Neural cell (in vitro differentiated cells): ENCODE measurements at regions not wholly inside any gene's neighbourhood (a gene's known extent, or its start where the extent isn't known, plus 50 kb on each side); places are given as distances from the start of the nearest gene placed in this dataset.
"Not testable (repeated sequence)": the region's sequence is repeated elsewhere in the genome, so short reads cannot be mapped to it uniquely, and the experiment has no call there.

Experiments
- H2AFZ ChIP-seq: fragments of 200-600, 300-800 bp; sonication (generic), shearing (Covaris generic); 2 replicates; pipeline ENCODE4 v1.6.0; 2014; ENCODE audit warnings: low read depth, mild to moderate bottlenecking, antibody characterized with exemption, low read length, moderate library complexity
- H3F3A ChIP-seq: fragments of 200-600 bp; shearing (Covaris generic); 2 replicates; pipeline ENCODE4 v1.6.1; 2016; ENCODE audit warnings: mild to moderate bottlenecking, moderate library complexity, mixed read lengths, antibody characterized with exemption, low read length; ENCODE audit not compliant: insufficient read depth, poor library complexity, severe bottlenecking
- H3K27ac ChIP-seq: fragments of 200-600, 300-800 bp; sonication (generic), shearing (Covaris generic); 2 replicates; pipeline ENCODE4 v1.5.1; 2014; ENCODE audit warnings: mild to moderate bottlenecking, low read length, moderate library complexity
- H3K27me3 ChIP-seq: fragments of 300-800, 200-600 bp; sonication (generic), shearing (Covaris generic); 2 replicates; pipeline ENCODE4 v1.6.0; 2014; ENCODE audit warnings: mild to moderate bottlenecking, low read depth, low read length, moderate library complexity; ENCODE audit not compliant: insufficient read depth
- H3K36me3 ChIP-seq: fragments of 300-800, 200-600 bp; sonication (generic), shearing (Covaris generic); 2 replicates; pipeline ENCODE4 v1.5.1; 2014; ENCODE audit warnings: mild to moderate bottlenecking, antibody characterized with exemption, low read length, moderate library complexity; ENCODE audit not compliant: insufficient read depth
- H3K4me2 ChIP-seq: fragments of 300-800, 200-600 bp; sonication (generic), shearing (Covaris generic); 2 replicates; pipeline ENCODE4 v1.6.0; 2014; ENCODE audit warnings: mild to moderate bottlenecking, low read length
- H3K4me3 ChIP-seq: fragments of 300-800, 200-600 bp; sonication (generic), shearing (Covaris generic); 2 replicates; pipeline ENCODE4 v1.5.1; 2014; ENCODE audit warnings: mild to moderate bottlenecking, low read length, moderate library complexity
- H3K79me2 ChIP-seq: fragments of 200-600 bp; shearing (Covaris generic); replicated peaks from 2 replicates; pipeline ENCODE4 v1.6.0; 2014; ENCODE audit warnings: mild to moderate bottlenecking, low read length, moderate library complexity; ENCODE audit not compliant: insufficient read depth
- H3K9ac ChIP-seq: fragments of 300-800, 200-600 bp; sonication (generic), shearing (Covaris generic); 2 replicates; pipeline ENCODE4 v1.6.1; 2016; ENCODE audit warnings: mild to moderate bottlenecking, low read length, mixed read lengths
- H3K9me2 ChIP-seq: fragments of 200-600 bp; shearing (Covaris generic); 2 replicates; pipeline ENCODE4 v1.6.1; 2016; ENCODE audit warnings: mild to moderate bottlenecking, low read length, mixed read lengths; ENCODE audit not compliant: insufficient read depth
- H3K9me3 ChIP-seq: fragments of 200-600, 300-800 bp; sonication (generic), shearing (Covaris generic); 2 replicates; pipeline ENCODE4 v1.6.1; 2016; ENCODE audit warnings: mild to moderate bottlenecking, mixed run types, low read length, moderate library complexity, mixed read lengths
- H4K20me1 ChIP-seq: fragments of 200-600 bp; shearing (Covaris generic); 2 replicates; pipeline ENCODE4 v1.6.1; 2016; ENCODE audit warnings: mild to moderate bottlenecking, mixed run types; ENCODE audit not compliant: insufficient read depth
- EP300 ChIP-seq: fragments of 450-650 bp; conservative IDR thresholded peaks from 2 replicates; pipeline ENCODE4 v1.6.1; 2014; ENCODE audit warnings: antibody characterized with exemption, mild to moderate bottlenecking, moderate library complexity; ENCODE audit not compliant: poor library complexity, severe bottlenecking
- EZH2 ChIP-seq: fragments of 200-600, 300-800 bp; shearing (Covaris generic), sonication (generic); IDR thresholded peaks from 2 replicates; pipeline ENCODE4 v1.6.1; 2014; ENCODE audit warnings: antibody characterized with exemption, low read length, borderline replicate concordance, mild to moderate bottlenecking; ENCODE audit not compliant: insufficient read depth, poor library complexity, severe bottlenecking
- MXI1 ChIP-seq: fragments of 450-650 bp; conservative IDR thresholded peaks from 2 replicates; pipeline ENCODE4 v1.6.1; 2014; ENCODE audit warnings: antibody characterized with exemption, mild to moderate bottlenecking; ENCODE audit not compliant: poor library complexity, severe bottlenecking
- POLR2AphosphoS5 ChIP-seq: IDR thresholded peaks from 2 replicates; pipeline ENCODE4 v1.6.1; 2012
- RAD21 ChIP-seq: fragments of 450-650 bp; conservative IDR thresholded peaks from 2 replicates; pipeline ENCODE4 v1.6.1; 2014; ENCODE audit warnings: antibody characterized with exemption, mild to moderate bottlenecking, moderate library complexity
- SMC3 ChIP-seq: fragments of 450-650 bp; conservative IDR thresholded peaks from 2 replicates; pipeline ENCODE4 v1.6.1; 2014; ENCODE audit warnings: antibody characterized with exemption, mild to moderate bottlenecking, moderate library complexity; ENCODE audit not compliant: poor library complexity
- TAF1 ChIP-seq: IDR thresholded peaks from 2 replicates; pipeline ENCODE4 v1.6.1; 2012; ENCODE audit warnings: low read depth
- TF ChIP-seq, protein P1 (sequence below): IDR thresholded peaks from 2 replicates; pipeline ENCODE4 v1.6.1; 2012; ENCODE audit warnings: borderline replicate concordance
- TF ChIP-seq, protein P2 (sequence below): fragments of 450-650 bp; IDR thresholded peaks from 2 replicates; pipeline ENCODE4 v1.5.1; 2014; ENCODE audit warnings: antibody characterized with exemption, mild to moderate bottlenecking, moderate library complexity; ENCODE audit not compliant: poor library complexity, severe bottlenecking

GRCh38 chr7:125823538-125823937 is 893.9 kb upstream of the POT1 start:
- H3K4me2 ChIP-seq = no peak overlapping the region
- no peaks in the 10 kb centered on the region for H4K20me1 ChIP-seq
- H2AFZ ChIP-seq = no peak overlapping the region
- H3K4me3 ChIP-seq = no peak overlapping the region
- H3K9me2 ChIP-seq = no peaks in the 10 kb centered on the region
- H3K9ac ChIP-seq = no peak overlapping the region
- no peaks in the 10 kb centered on the region for H3F3A ChIP-seq
- no peaks in the 10 kb centered on the region for H3K27me3 ChIP-seq
- no peaks in the 10 kb centered on the region for H3K79me2 ChIP-seq
- no peaks in the 10 kb centered on the region for H3K36me3 ChIP-seq
- H3K9me3 ChIP-seq = no peaks in the 10 kb centered on the region
- H3K27ac ChIP-seq = no peak overlapping the region
- TF ChIP-seq EP300 (no peak), POLR2AphosphoS5 (no peak), TAF1 (no peak), MXI1 (no peak), RAD21 (no peak)
- TF ChIP-seq, protein P1, sequence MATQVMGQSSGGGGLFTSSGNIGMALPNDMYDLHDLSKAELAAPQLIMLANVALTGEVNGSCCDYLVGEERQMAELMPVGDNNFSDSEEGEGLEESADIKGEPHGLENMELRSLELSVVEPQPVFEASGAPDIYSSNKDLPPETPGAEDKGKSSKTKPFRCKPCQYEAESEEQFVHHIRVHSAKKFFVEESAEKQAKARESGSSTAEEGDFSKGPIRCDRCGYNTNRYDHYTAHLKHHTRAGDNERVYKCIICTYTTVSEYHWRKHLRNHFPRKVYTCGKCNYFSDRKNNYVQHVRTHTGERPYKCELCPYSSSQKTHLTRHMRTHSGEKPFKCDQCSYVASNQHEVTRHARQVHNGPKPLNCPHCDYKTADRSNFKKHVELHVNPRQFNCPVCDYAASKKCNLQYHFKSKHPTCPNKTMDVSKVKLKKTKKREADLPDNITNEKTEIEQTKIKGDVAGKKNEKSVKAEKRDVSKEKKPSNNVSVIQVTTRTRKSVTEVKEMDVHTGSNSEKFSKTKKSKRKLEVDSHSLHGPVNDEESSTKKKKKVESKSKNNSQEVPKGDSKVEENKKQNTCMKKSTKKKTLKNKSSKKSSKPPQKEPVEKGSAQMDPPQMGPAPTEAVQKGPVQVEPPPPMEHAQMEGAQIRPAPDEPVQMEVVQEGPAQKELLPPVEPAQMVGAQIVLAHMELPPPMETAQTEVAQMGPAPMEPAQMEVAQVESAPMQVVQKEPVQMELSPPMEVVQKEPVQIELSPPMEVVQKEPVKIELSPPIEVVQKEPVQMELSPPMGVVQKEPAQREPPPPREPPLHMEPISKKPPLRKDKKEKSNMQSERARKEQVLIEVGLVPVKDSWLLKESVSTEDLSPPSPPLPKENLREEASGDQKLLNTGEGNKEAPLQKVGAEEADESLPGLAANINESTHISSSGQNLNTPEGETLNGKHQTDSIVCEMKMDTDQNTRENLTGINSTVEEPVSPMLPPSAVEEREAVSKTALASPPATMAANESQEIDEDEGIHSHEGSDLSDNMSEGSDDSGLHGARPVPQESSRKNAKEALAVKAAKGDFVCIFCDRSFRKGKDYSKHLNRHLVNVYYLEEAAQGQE = no peak

DNA sequence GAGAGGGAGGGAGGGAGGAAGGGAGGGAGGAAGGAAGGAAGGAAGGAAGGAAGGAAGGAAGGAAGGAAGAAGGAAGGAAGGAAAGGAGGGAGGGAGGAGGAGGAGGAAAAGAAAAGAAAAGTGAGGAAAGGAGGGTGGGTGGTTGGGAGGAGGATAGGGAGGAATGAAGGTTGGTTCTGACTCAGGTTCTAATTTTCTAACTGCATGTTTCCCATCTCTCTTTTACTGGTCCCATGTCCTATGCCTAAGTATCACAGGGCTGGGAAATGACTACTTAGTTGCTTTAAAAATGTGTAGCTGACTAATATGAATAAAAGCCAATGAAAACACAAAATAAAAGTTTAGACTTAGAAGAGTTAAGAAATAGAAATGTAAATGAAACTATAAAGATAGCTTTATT is 890.9 kb upstream of the POT1 start:
- H3K9me2 ChIP-seq = no peaks in the 10 kb centered on the region
- no peaks in the 10 kb centered on the region for H3K79me2 ChIP-seq
- H3K36me3 ChIP-seq = no peaks in the 10 kb centered on the region
- H2AFZ ChIP-seq = no peak overlapping the region
- no peak overlapping the region for H3K27ac ChIP-seq
- no peaks in the 10 kb centered on the region for H3K9me3 ChIP-seq
- no peaks in the 10 kb centered on the region for H4K20me1 ChIP-seq
- no peak overlapping the region for H3K9ac ChIP-seq
- no peak overlapping the region for H3K4me3 ChIP-seq
- no peaks in the 10 kb centered on the region for H3K27me3 ChIP-seq
- H3F3A ChIP-seq = no peaks in the 10 kb centered on the region
- TF ChIP-seq TAF1 (no peak), EP300 (no peak), POLR2AphosphoS5 (no peak), RAD21 (no peak), EZH2 (no peak), SMC3 (no peak)
- H3K4me2 ChIP-seq = no peak overlapping the region

- Histone ChIP-seq H4K20me1 (no peaks in the 10 kb centered on the region), H3F3A (no peaks in the 10 kb centered on the region), H3K9me2 (no peaks in the 10 kb centered on the region), H3K27me3 (no peaks in the 10 kb centered on the region), H3K9ac (no peak overlapping the region), H3K9me3 (no peaks in the 10 kb centered on the region), H3K79me2 (no peaks in the 10 kb centered on the region), H3K4me3 (no peak overlapping the region), H3K4me2 (no peak overlapping the region), H3K36me3 (no peaks in the 10 kb centered on the region), H2AFZ (no peak overlapping the region), H3K27ac (no peak overlapping the region)
- TF ChIP-seq POLR2AphosphoS5 (no peak), MXI1 (no peak), EP300 (no peak), RAD21 (no peak), TAF1 (no peak), EZH2 (no peak), SMC3 (no peak)
- TF ChIP-seq, protein P2, sequence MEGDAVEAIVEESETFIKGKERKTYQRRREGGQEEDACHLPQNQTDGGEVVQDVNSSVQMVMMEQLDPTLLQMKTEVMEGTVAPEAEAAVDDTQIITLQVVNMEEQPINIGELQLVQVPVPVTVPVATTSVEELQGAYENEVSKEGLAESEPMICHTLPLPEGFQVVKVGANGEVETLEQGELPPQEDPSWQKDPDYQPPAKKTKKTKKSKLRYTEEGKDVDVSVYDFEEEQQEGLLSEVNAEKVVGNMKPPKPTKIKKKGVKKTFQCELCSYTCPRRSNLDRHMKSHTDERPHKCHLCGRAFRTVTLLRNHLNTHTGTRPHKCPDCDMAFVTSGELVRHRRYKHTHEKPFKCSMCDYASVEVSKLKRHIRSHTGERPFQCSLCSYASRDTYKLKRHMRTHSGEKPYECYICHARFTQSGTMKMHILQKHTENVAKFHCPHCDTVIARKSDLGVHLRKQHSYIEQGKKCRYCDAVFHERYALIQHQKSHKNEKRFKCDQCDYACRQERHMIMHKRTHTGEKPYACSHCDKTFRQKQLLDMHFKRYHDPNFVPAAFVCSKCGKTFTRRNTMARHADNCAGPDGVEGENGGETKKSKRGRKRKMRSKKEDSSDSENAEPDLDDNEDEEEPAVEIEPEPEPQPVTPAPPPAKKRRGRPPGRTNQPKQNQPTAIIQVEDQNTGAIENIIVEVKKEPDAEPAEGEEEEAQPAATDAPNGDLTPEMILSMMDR = no peak
- TF ChIP-seq, protein P1 = no peak
Observed at GRCh38 chr7:125814100-125814499, 884.5 kb upstream of the POT1 start.

- H3K79me2 ChIP-seq, H3K27me3 ChIP-seq, H2AFZ ChIP-seq, H3K9me3 ChIP-seq, H3K4me3 ChIP-seq, H3K27ac ChIP-seq, H3K4me2 ChIP-seq, H3K9ac ChIP-seq, H3K36me3 ChIP-seq, H3F3A ChIP-seq, H4K20me1 ChIP-seq, H3K9me2 ChIP-seq: not testable (repeated sequence)
Observed at GRCh38 chr7:125806491-125806890, 876.9 kb upstream of the POT1 start.
